HT-29 (cell line): ENCODE measurements at regions not wholly inside any gene's neighbourhood (a gene's known extent, or its start where the extent isn't known, plus 50 kb on each side); places are given as distances from the start of the nearest gene placed in this dataset.
"Not testable (repeated sequence)": the region's sequence is repeated elsewhere in the genome, so short reads cannot be mapped to it uniquely, and the experiment has no call there.

Source experiments
- DNase-seq: peaks from one replicate; pipeline ENCODE4 v3.0.0-alpha.2; 2015; ENCODE audit warnings: low spot score

DNA sequence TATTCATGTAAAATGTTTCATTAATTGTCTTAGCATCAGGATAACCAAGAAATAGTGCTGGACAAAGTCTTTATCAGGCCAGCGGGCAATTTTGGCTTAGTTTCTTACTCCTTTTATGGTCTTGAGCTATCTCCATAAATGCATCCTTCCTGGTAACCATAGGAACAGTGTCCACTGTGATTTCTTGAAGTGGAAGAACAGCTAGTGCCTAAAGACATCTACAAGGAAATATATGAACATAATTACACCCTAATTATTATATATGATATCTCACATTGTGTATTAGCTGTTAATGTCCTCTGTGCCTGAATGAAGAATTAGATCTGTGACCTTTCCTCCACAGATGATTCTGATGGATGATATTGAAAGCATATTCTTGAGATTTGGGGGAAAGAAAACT, 286.7 kb upstream of the ATXN7L3B start:
- DNase-seq: no peak

DNA sequence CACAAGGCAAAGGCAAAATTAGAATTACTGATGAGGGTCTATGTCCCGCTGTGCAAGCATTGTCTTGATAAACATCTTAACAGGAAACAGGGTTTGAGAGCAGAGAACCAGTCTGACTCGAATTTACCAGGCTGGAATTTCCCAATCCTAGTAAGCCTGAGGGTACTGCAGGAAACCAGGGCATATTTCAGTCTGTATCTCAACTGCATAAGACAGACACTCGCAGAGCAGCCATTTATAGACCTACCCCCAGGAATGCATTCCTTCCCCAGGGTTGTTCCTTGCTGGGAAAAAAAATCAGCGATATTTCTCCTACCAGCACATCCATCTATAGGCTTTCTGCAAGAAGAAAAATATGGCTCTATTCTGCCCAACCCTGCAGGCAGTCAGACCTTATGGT, 283.8 kb upstream of the ATXN7L3B start:
- DNase-seq: not testable (repeated sequence)

DNA sequence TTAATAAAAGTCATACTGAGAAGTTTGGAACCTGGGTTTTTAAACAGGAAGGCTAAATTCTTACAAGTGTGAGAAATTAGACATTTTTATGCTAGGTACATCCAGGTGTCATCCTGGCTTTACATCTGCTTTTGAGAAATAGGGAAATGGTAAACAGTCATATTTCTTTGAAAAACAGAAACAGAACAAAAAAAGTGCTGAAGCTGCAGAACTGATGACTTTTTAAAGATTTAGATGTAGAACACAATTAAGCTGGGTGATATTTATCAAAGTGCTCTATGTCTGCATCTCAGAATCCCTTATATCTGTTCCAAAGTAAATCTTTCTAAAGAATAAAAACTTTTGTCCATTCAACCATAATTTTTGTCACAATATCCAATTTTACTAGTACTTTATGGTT, 282.9 kb upstream of the ATXN7L3B start:
- no peak for DNase-seq

DNA sequence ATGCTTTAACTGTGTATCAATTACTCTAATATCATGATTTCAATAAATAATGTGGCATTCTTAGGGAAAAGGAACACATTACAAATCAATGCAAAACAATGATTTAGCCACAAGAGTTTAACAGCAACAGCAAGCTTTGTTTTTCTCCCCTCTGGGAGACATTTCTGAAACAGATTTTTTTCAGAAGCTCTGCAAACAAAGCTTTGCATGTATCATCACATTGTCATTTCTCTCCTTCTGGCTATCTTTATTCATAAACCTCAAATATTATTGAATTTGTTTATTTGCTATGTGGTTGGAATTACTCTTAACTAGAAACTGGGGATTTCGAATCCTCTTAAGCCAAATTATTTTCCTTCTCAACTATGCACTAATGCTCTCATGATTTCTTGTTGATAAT, 278.4 kb upstream of the ATXN7L3B start:
- DNase-seq: no peak

DNA sequence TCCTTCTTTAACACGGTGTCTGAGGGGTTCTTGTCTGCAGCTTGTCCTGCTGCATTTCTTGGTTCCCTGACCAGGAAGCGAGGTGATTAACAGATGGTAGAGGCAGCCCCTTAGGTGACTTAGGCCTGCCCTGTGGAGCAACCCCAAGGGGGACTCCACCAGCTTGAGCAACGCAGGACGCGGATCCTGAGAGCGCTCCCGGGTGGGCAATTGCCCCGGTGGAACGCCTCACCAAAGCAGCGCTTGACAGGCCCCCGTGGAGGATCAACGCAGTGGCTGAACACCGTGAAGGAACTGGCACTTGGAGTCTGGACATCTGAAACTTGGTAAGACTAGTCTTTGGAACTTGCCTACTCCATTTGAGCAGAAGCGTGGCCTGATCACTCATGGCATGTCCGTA, 272.9 kb upstream of the ATXN7L3B start:
- no peak for DNase-seq

DNA sequence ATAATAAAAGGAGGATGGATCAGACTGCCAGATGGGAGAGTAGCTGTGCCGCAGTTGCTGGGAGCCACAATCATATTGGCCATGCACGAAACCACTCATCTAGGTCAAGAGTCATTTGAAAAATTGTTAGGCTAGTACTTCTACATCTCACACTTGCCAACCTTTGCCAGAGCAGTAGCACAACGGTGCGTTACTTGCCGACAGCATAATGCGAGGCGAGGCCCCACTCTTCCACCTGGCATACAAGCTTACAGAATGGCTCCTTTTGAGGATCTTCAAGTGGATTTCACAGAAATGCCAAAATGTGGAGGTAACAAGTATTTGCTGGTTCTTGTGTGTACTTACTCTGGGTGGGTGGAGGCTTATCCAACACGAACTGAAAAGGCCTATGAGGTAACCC, 268.3 kb upstream of the ATXN7L3B start:
- not testable (repeated sequence) for DNase-seq

DNA sequence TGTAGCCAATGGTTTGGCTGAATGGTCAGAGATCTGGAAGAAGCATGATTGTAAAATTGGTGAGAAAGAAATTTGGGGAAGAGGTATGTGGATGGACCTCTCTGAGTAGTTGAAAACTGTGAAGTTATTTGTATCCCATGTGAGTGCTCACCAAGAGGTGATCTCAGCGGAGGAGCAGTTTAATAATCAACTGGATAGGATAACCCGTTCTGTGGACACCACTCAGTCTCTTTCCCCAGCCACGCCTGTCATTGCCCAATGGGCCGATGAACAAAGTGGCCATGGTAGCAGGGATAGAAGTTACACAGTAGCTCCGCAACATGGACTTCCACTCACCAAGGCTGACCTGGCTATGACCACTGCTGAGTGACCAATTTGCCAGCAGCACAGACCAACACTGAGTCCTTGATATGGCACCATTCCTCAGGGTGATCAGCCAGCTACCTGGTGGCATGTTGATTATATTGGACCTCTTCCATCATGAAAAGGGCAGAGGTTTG, 257.4 kb upstream of the ATXN7L3B start:
- DNase-seq: no peak

DNA sequence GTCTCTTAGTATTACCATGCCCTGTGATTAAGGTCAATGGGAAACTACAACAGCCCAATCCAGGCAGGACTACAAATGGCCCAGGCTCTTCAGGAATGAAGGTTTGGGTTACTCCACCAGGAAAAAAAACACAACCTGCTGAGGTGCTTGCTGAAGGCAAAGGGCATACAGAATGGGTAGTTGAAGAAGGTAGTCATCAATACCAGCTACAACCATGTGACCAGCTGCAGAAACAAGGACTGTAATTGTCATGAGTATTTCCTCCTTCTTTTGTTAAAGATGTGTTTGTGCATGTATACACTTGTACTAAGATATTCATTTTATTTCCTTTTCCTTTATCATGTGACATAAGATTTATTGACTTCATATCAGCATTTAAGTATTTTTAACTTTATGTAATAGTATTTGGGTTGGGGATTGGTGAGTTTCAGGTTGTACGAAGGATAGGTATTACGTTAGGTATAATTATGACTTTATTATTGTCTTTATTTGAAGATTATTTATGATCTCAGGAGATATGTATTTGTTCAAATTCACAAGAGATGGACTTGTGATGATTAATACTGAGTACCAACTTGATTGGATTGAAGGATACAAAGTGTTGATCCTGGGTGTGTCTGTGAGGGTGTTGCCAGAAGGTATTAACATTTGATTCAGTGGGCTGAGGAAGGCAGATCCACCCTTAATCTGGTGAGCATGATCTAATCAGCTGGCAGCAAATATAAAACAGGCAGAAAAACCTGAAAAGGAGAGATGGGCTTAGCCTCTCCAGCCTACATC, 256.0 kb upstream of the ATXN7L3B start:
- not testable (repeated sequence) for DNase-seq

DNA sequence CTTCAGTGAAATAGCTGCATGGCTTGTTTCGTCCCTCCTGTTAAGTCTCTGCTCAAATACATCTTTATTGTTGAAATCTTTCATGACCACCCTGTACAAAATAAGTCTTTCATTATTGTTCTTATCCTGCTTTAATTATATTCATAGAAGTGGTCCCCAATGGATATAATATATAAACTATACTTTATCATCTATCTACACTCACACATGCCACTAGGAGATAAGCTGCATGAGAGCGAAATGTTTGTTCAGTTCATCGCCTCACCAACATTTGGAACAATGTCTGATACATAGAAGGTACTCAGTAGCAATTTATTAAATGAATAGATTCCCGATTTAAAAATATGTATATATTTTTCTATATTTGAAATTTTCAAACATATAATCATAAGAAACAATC, 254.0 kb upstream of the ATXN7L3B start:
- DNase-seq: no peak

DNA sequence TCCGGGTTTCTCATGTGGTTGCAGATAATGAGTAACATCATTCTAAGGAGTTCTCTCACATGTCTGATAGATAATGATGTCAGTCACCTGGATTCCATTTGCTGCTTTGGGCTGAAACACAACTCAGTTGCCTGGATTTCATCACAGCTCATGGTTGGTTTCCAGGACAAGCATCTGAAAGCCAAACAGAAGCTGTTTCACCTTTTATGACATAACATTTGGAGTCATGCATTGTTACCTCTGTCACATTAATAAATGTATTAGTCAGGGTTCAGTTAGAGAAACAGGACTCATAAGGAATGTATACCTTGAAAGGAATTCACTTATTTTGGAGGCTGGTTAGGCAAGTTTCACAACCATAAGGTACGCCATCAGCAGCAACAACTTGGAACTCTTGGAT, 251.9 kb upstream of the ATXN7L3B start:
- DNase-seq: no peak

DNA sequence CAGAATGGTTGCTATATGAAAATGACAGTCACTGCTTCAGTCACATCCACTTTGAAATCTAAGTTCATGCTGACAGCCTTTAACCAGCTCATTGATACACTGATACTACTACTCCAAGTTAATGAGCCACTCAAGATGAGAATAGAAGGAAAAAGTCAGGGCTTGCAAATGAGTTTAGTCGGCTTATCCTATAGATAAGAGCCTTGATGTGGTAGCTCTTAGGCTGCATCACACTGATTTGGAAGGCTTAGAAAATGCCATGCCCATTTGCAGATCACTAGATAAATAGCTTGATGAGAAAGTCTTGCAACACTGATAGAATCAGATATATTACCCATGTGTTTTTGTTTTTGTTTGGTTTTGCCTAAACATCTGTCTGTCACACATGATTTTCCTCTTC, 251.4 kb upstream of the ATXN7L3B start:
- no peak for DNase-seq

DNA sequence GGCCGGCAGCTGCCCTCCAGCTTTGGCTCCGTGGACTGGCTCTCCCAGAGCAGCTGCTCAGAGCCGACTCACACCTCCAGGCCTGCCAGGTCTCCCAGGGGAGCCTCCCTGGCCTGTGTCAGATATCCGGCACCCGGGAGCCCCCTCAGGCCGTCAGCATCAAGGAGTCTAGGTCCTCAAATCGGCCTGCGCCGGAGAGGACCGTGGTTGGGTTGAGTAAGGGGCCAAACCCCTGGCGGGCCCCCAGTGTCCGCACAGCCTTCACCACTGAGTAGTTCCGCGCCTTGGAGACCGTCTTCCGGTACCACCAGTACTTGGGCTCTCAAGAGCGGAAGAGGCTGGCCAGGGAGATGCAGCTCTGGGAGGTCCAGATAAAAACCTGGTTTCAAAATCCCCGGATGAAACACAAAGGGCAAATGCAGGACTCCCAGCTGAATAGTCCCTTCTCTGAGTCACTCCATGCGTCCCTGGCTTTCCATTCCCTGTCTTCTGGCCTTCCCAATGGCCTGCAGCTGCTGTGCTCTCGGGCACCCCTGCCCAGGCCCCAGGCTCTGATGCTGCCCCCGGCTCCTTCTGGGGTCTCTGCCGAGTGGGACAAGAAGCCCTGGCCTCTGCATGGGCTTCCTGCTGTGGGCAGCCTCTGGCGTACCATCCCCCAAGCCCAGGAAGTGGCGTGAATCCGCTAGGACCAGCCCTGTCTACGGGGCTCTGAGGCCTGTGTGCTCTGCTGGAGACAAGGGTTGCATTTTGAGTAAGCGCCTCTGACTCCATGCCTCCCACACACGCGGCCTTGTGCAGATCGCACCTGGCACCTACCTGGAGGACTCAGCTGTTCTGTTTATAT, 245.1 kb upstream of the ATXN7L3B start:
- no peak for DNase-seq

DNA sequence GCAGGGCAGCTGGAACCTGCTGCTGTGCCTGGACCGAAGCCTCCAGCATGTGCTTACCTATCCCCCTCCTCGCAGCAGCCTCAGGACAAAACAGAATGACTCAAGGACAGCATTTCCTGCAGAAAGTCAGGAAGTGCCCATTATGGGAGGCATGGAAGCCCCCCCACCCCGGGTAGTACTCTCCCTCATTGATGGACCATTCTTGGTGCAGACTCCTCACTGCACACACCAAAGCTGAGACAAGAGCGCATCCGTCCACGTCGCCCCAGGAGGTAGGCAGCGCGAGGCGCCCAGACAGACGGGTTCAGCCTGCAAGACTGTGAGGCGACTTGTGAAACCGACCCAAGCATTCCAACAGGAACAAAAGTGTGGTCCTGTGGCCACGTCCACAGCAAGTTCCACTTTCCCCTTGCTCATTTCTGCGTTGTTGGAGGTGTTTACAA, 243.9 kb upstream of the ATXN7L3B start:
- DNase-seq: no peak

DNA sequence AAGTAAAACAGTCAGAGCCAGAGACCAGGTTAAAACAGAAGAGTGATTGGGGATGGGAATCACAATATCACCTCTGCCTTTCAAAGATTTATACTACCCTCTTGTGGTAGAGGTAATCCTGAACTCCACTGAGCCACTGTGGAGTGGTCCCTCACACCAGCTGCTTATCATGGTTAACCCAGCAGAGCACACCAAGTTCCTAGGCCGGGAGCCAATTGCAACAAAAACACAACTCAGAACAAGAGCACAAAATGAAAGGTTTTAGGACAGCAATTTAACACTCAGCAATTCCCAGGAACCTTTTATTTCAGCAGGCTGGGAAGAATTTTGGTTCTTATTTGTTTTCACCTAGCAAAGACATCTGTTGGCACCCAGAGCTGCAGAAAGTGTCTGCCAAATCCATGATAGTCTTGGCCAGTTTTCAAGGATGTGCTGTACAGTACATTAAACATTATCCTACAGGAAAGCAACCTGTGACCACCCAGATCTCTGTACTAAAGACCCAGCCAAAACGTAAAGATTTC, 220.5 kb upstream of the ATXN7L3B start:
- DNase-seq: peak; percentile 76

DNA sequence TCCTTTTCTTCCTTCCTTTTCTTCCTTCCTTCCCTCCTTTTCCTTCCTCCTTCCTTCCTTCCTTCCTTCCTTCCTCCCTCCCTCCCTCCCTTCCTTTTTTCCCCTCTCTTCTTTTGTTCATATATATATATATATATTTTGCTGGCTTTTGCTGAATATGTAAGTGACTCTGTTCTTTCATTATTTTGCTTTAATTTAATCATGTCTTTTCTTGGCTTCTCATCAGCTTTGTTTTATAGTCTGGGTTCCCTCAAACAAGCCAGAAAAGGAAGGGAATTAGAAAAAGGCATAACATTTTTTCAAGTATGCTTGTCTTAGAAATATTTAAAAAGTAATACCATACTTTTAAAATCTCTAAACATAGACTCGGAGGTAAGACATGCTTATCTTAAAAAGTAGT, 219.9 kb upstream of the ATXN7L3B start:
- DNase-seq: no peak

DNA sequence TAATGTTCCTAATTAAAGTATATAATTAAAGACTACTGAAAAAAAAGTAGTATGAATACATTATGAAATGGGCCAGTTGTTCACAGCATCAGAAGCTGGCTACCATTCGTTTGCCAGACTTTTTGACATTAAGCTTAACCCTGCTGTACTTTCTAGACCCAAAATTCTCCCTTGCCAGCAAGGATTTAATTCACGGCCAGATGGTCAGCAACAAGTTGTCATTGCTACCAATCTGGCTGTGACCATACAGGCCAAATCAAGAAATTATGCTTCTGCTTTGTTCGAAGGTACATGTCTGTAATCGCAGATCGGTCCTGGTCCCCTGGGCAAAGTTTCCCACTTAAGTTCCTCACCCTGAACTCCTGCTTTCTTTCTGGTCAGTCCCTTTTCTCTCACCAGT, 217.7 kb upstream of the ATXN7L3B start:
- no peak for DNase-seq

DNA sequence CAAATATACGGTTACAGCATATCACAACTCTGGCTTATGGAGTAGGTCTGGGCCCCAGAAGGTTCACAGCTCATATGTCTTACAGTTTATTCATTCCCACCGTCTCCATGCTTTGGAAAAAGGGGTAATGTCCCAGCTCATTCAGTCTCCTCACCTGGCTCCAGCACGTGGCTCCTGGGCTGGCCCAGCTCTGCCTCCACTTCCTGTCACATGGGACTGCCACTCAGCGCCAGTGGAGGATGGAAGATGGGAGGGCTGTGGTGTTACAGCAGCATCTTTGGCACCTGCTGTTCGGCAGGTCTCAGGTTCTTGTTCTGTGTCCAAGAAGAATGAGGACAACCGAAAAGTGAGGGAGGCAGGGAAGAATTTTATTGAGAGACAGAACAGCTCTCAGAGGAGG, 216.3 kb upstream of the ATXN7L3B start:
- DNase-seq: no peak

DNA sequence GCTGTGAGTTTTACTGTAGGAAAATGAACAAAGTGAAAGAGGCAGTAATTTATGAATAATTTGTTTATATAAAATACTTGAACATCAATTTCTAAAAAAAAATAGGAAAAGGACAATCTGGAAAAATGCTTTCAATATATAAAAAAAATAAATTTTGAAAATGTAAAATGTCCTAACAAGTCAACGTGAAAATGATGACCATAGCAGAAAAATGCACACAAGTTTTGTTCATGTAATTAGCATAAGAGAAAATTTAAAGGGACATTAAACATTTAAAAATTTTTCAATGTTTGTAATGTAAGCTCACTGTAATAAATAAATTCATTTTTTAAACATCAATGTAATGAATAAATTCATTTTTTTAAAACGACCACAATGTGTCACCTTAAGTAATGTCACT, 214.8 kb upstream of the ATXN7L3B start:
- no peak for DNase-seq

DNA sequence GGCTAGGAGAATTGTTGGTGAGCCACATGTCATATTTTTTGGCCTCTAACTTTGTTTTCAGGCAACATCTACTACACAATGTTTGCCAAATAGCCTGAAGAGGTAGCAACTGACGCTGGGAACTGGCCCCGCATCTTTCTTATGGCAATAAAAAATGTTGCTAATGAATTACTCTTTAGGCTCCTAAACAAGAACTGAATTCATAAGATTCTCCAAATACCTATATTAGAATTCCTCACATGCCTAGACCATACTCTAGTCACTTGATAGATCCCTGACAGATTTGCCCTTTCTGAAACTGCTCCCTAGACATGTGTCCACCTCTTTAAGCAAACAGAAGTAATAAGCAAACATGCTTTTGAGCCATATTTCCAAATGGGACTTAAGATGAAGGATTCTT, 209.0 kb upstream of the ATXN7L3B start:
- DNase-seq: no peak

DNA sequence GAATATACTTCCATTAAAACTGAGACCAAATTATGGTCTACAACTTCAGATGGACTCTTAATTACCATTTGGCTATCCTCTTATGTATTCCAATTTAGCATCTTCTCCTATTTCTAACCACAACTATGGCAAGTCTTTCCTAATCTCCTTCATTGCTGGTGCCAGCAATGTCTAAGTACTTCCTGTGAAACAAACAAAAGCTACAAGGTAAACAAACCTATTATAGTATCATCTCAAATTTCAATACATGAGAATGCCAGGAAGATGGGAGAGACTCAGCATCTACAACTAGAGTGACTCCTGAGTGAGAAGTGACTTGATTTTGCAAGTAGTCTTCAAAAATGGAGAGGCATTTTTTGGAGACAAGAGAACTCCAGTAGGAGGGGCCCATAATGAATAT, 202.9 kb upstream of the ATXN7L3B start:
- no peak for DNase-seq

DNA sequence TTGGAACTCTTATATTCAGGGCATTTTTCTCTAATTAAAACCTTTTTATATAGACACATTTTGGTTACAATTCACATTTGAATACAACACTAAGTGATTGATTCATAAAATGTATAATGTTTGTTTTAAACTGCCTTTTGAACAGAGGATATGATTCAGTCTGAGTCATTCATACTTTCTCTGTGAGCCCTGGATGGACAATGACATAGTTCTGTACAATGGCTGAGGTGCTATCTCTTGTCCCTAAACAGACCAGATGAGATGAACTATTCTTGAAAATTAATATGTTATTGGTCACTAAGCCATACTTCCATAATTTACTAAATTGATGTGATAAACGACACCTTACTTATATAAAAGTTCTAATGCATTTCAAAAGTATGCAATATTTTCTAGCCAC, 199.7 kb upstream of the ATXN7L3B start:
- DNase-seq: peak; percentile 41

DNA sequence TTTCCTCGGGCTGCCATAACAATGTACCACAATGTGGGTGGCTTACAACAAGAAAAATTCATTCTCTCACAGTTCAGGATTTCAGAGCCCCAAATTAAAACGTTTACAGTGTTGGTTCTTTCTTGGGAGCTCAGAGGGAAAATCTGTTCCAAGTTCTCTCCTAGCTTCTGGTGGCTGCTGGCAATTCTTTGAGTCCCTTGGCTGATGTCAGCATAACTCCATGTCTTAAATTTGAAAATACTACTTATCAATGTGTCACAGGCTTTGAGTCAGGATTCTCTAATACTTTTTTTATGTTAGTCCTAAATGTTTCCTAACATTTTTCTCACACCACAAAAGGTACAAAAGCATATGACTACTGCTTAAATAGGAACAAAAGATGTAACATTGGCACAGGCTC, 198.4 kb upstream of the ATXN7L3B start:
- no peak for DNase-seq

DNA sequence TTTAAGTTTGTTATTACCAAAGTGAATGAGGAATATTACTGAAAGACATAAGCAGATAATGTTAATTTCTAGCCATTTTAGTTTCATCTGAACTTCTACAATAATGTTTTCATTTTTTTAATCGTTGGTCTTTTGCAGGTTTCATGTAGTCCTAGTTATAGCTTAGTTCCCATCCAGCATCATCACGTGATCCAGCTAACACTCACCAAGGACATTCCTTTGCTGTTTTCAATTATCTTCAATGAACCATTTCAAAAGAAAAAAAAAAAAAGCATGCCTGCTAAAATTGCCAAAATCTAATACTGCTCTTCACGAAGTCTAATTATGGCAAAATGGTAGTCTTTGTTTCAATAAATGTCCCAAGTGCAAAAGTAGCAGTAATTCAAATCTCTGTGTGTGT, 187.7 kb upstream of the ATXN7L3B start:
- DNase-seq: no peak
